OCI-LY7 (cell line): ENCODE measurements at regions not wholly inside any gene's neighbourhood (a gene's known extent, or its start where the extent isn't known, plus 50 kb on each side); places are given as distances from the start of the nearest gene placed in this dataset.

Source experiments
- BruUV-seq: library from RNA; stranded (reverse); fragments of 400-500 nt; replicated peaks from 2 replicates; lab custom pipeline; 2021; lab: Mats Ljungman, UMichigan
- CTCF ChIA-PET: fragments of 300-600 bp; sonication (Branson Sonifier 250); formaldehyde crosslinking; loops from one replicate; lab custom pipeline; 2022; ENCODE audit warnings: antibody characterized with exemption; ENCODE audit not compliant: unreplicated experiment; lab: Charles Lee
- POLR2A ChIA-PET: fragments of 300-600 bp; sonication (Branson Sonifier 250); formaldehyde crosslinking; loops from one replicate; lab custom pipeline; 2022; ENCODE audit warnings: antibody characterized with exemption; lab: Charles Lee
- DNase-seq: peaks from one replicate; pipeline ENCODE4 v3.0.0-alpha.2; 2015; ENCODE audit warnings: low spot score
- H2AFZ ChIP-seq: fragments of 200-600 bp; sonication (generic), shearing (Covaris generic); 2 replicates; pipeline ENCODE4 v1.6.1; 2014; ENCODE audit warnings: mild to moderate bottlenecking, antibody characterized with exemption, low read length, moderate library complexity
- H3K27ac ChIP-seq: fragments of 200-600 bp; sonication (generic); 2 replicates; pipeline ENCODE4 v1.5.1; 2014; ENCODE audit warnings: mixed run types, low read depth, mild to moderate bottlenecking, moderate library complexity, low read length, inconsistent platforms; ENCODE audit not compliant: poor library complexity, severe bottlenecking
- H3K36me3 ChIP-seq: fragments of 200-600 bp; sonication (generic); 2 replicates; pipeline ENCODE4 v1.6.1; 2014; ENCODE audit warnings: mild to moderate bottlenecking, antibody characterized with exemption, low read length, moderate library complexity, mixed read lengths; ENCODE audit not compliant: insufficient read depth
- H3K4me1 ChIP-seq: fragments of 200-600 bp; sonication (generic); 2 replicates; pipeline ENCODE4 v1.5.1; 2014; ENCODE audit warnings: mild to moderate bottlenecking, low read length; ENCODE audit not compliant: insufficient read depth, poor library complexity, severe bottlenecking
- H3K4me2 ChIP-seq: fragments of 200-600 bp; sonication (generic); 2 replicates; pipeline ENCODE4 v1.6.1; 2014; ENCODE audit warnings: mild to moderate bottlenecking, low read length
- H3K4me3 ChIP-seq: fragments of 200-600 bp; sonication (generic); 2 replicates; pipeline ENCODE4 v1.5.1; 2014; ENCODE audit warnings: mild to moderate bottlenecking, low read depth, low read length; ENCODE audit not compliant: poor library complexity, severe bottlenecking
- H3K79me2 ChIP-seq: fragments of 200-600 bp; sonication (generic); 2 replicates; pipeline ENCODE4 v1.6.1; 2016; ENCODE audit warnings: low read depth, mild to moderate bottlenecking, low read length, moderate library complexity, mixed read lengths; ENCODE audit not compliant: insufficient read depth
- H3K9me2 ChIP-seq: fragments of 200-600 bp; sonication (generic); 2 replicates; pipeline ENCODE4 v1.6.1; 2016; ENCODE audit warnings: mild to moderate bottlenecking, low read length, mixed read lengths; ENCODE audit not compliant: insufficient read depth
- H3K9me3 ChIP-seq: fragments of 200-600 bp; sonication (generic); 2 replicates; pipeline ENCODE4 v1.6.1; 2014; ENCODE audit warnings: mild to moderate bottlenecking, mixed run types, low read length, mixed read lengths
- H4K20me1 ChIP-seq: fragments of 200-600 bp; sonication (generic); 2 replicates; pipeline ENCODE4 v1.6.1; 2014; ENCODE audit warnings: mild to moderate bottlenecking, antibody characterized with exemption, low read length, moderate library complexity, mixed read lengths; ENCODE audit not compliant: insufficient read depth
- CTCF ChIP-seq: fragments of 200-600 bp; sonication (generic); conservative IDR thresholded peaks from 2 replicates; pipeline ENCODE4 v1.5.1; 2014; ENCODE audit warnings: mild to moderate bottlenecking, antibody characterized with exemption, low read length, moderate library complexity, mixed read lengths
- EZH2phosphoT487 ChIP-seq: fragments of 200-600 bp; sonication (generic); IDR thresholded peaks from 2 replicates; pipeline ENCODE4 v1.6.1; 2018; ENCODE audit warnings: low read depth, borderline replicate concordance, mild to moderate bottlenecking, mixed run types, antibody characterized with exemption, low read length, moderate library complexity, mixed read lengths
- intact Hi-C: fragments of 100-400 bp; cut with micrococcal nuclease; formaldehyde crosslinking; loops from one replicate; pipeline ENCODE4 v1.10.0; 2022; ENCODE audit not compliant: unreplicated experiment

DNA sequence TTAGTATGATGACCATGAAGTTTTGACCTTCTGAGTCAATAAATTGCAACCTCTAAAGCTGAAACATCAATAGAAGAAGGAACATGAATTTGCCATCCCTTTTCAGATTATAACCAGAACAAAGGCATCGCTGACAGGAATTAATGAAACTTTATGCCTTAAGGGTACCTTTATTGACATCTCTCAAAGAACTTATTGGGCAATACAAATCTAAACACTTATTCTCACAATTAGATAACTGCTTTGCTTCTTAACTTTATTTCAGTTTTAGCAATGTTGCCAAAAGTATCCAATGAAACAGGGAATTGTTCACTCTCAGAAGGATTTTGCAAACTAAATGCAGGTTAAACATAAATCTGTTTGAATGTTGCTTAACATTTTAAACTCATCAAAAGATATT, 116.0 kb downstream of the ELAPOR2 start:
- no TSS peak for BruUV-seq
- Histone ChIP-seq H3K4me3 (no peak overlapping the region), H3K9me2 (no peaks in the 10 kb centered on the region), H3K4me1 (no peaks in the 10 kb centered on the region), H3K27ac (no peak overlapping the region), H3K36me3 (no peaks in the 10 kb centered on the region), H3K4me2 (no peak overlapping the region), H4K20me1 (no peaks in the 10 kb centered on the region), H2AFZ (no peak overlapping the region), H3K9me3 (no peaks in the 10 kb centered on the region), H3K79me2 (no peaks in the 10 kb centered on the region)
- CTCF ChIA-PET, result no interaction called here
- POLR2A ChIA-PET, result interaction anchor here (0.8 to 1.6 kb wide), 5 partner anchors 29 to 198 kb away, joined by 3 to 5 read pairs (median 3); no protein-coding TSS in a partner anchor
- no peak for TF ChIP-seq CTCF
- TF ChIP-seq EZH2phosphoT487, result no peak
- DNase-seq, result no peak
- intact Hi-C loops, result no loop called here

- H3K36me3 ChIP-seq, result no peaks in the 10 kb centered on the region
- no peaks in the 10 kb centered on the region for H3K4me1 ChIP-seq
- no peak overlapping the region for H3K4me2 ChIP-seq
- no peaks in the 10 kb centered on the region for H3K9me2 ChIP-seq
- CTCF ChIA-PET, result no interaction called here
- H4K20me1 ChIP-seq, result no peaks in the 10 kb centered on the region
- DNase-seq, result no peak
- no peak for TF ChIP-seq EZH2phosphoT487
- TF ChIP-seq CTCF, result no peak
- no peak overlapping the region for H3K4me3 ChIP-seq
- POLR2A ChIA-PET, result interaction anchor here (0.8 to 1.6 kb wide), 4 partner anchors 33 to 198 kb away, joined by 3 to 5 read pairs (median 4); no protein-coding TSS in a partner anchor
- H2AFZ ChIP-seq, result no peak overlapping the region
- no peaks in the 10 kb centered on the region for H3K9me3 ChIP-seq
- no TSS peak for BruUV-seq
- H3K79me2 ChIP-seq, result no peaks in the 10 kb centered on the region
- intact Hi-C loops, result no loop called here
- no peak overlapping the region for H3K27ac ChIP-seq
Observed at GRCh38 chr7:86942995-86943394, 116.5 kb downstream of the ELAPOR2 start.

DNA sequence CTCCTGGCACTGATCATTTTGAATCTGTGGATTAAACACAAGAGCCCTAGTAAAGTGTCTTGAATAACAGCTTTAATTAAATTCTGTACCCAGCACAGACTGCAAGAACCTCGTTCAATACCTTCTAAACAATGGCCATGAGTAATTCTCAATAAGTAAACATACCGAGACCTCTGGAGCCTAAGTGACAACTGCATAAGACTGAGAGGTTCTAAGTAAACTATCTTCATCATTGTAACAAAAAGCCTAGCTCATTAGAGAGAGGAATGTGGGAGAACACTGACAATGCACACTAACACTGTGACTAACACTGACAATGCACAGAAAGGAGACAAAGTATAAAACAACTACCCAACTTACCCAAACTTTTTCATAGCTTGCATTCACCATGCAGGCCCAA, 117.4 kb downstream of the ELAPOR2 start:
- Histone ChIP-seq H3K4me3 (no peak overlapping the region), H3K36me3 (no peaks in the 10 kb centered on the region), H4K20me1 (no peaks in the 10 kb centered on the region), H3K79me2 (no peaks in the 10 kb centered on the region), H3K4me1 (no peaks in the 10 kb centered on the region), H3K27ac (no peak overlapping the region), H3K9me2 (no peaks in the 10 kb centered on the region), H3K4me2 (no peak overlapping the region), H3K9me3 (no peaks in the 10 kb centered on the region), H2AFZ (no peak overlapping the region)
- intact Hi-C loops, result no loop called here
- no peak for DNase-seq
- no peak for TF ChIP-seq EZH2phosphoT487
- no peak for TF ChIP-seq CTCF
- POLR2A ChIA-PET, result interaction anchor here (1.0 to 1.6 kb wide), 3 partner anchors 11 to 22 kb away, joined by 3 read pairs; no protein-coding TSS in a partner anchor
- CTCF ChIA-PET, result interaction anchor here (1.3 kb wide), 1 partner anchor 11 kb away, joined by 4 read pairs; no protein-coding TSS in a partner anchor
- no TSS peak for BruUV-seq
